Tibial nerve (tissue), 4 donors: ENCODE measurements at regions not wholly inside any gene's neighbourhood (a gene's known extent, or its start where the extent isn't known, plus 50 kb on each side); places are given as distances from the start of the nearest gene placed in this dataset.

Experiments used
- DNase-seq, 2 donors: peaks; one replicate each; pipeline ENCODE4 v3.0.0-alpha.2; 2019; ENCODE audit warnings: low spot score in 2 of 2
- H3K27ac ChIP-seq, 4 donors: fragments of 200-600 bp; sonication (generic) in 3 of 4; one replicate each; pipeline ENCODE4 v1.5.1; 2017 to 2019; ENCODE audit warnings: mild to moderate bottlenecking in 1 of 4
- H3K27me3 ChIP-seq, 2 donors: fragments of 200-600 bp; sonication (generic) in 1 of 2; one replicate each; pipeline versions ENCODE4 v1.5.1 to v1.6.0; 2017 to 2019
- H3K36me3 ChIP-seq, 3 donors: fragments of 200-600 bp; sonication (generic); one replicate each; pipeline ENCODE4 v1.5.1; 2018 to 2019
- H3K4me1 ChIP-seq, 4 donors: fragments of 200-600 bp; sonication (generic) in 3 of 4; one replicate each; pipeline ENCODE4 v1.5.1; 2017 to 2019
- H3K4me3 ChIP-seq, 4 donors: fragments of 200-600 bp; sonication (generic) in 3 of 4; one replicate each; pipeline ENCODE4 v1.5.1; 2017 to 2019; ENCODE audit warnings: mild to moderate bottlenecking in 1 of 4, moderate library complexity in 1 of 4
- H3K9me3 ChIP-seq, 4 donors: fragments of 200-600 bp; sonication (generic) in 3 of 4; one replicate each; pipeline ENCODE4 v1.5.1; 2017 to 2019
- CTCF ChIP-seq, 5 experiments: fragments of 200-600 bp in 3 of 5; fragments of 450-650 bp in 2 of 5; sonication (generic) in 3 of 5; IDR thresholded peaks; one replicate each; pipeline ENCODE4 v1.5.1; 2016 to 2019; ENCODE audit warnings: antibody characterized with exemption in 5 of 5, mild to moderate bottlenecking in 3 of 5, moderate library complexity in 2 of 5
- EP300 ChIP-seq, 2 donors: sonication (generic); formaldehyde crosslinking; IDR thresholded peaks; one replicate each; pipeline ENCODE4 v1.6.1; 2017; ENCODE audit warnings: antibody characterized with exemption in 2 of 2, mild to moderate bottlenecking in 1 of 2
- POLR2A ChIP-seq, 2 donors: fragments of 450-650 bp; IDR thresholded peaks; one replicate each; pipeline ENCODE4 v1.6.1; 2017; ENCODE audit warnings: antibody characterized with exemption in 2 of 2, mild to moderate bottlenecking in 2 of 2, moderate library complexity in 2 of 2
- WGBS, 2 donors: methylation state at CpG; one replicate each; pipeline ENCODE4 v1.1.5; 2018; 5-methylcytosine and 5-hydroxymethylcytosine counted together

DNA sequence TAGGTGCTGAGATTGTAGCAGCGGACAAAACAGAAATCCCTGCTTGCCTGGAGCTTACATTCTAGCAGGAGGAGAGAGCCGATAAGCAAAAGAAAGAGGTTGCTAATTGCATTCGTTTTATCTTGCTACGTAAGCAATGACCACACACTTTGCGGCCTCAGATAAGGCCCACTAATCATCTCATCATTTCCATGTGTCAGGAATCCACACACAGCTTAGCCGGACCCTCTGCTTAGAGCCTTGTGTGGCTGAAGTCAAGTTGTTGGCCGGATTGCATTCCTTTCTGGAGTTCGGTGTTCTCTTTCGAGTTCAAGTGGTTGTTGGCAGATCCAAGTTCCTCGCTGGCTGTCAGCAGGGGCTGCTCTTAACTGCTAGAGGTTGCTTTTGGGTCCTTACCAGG is 101.6 kb downstream of the CHST1 start:
- Histone ChIP-seq H3K9me3 (no peaks in the 10 kb centered on the region), H3K4me3 (no peak overlapping the region), H3K27me3 (no peaks in the 10 kb centered on the region), H3K27ac (no peak overlapping the region), H3K36me3 (no peaks in the 10 kb centered on the region), H3K4me1 (peaks cover 0 to 4% (median 0%) of the 10 kb centered on the region in 4 donors)
- TF ChIP-seq EP300 (IDR thresholded peaks at IDR 0.05), result no peak
- DNase-seq, result no peak
- 54 to 62% methylated on average over 10 of the region's 10 CpGs for WGBS, 2 donors

DNA sequence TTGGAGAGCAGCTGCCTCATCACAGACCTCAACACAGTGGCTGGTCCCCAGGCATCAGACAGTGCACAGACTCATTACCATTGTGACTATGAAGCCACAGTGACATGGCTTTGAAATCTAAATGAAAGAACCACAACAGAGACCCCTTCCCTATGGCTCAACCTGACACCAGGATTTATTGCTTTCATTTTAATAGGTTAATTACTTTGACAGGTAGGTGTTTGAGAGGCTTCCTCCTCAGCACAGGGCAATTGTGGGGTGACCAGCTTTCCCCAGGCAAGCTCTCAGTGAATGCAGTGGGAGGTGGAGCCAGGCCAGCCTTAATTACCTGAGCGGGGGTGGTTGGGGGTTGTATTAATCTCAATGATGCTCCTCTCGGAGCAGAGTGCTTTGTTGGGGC is 102.3 kb downstream of the CHST1 start:
- Histone ChIP-seq H3K9me3 (peaks cover 0 to 1% (median 0%) of the 10 kb centered on the region in 4 donors), H3K27ac (no peak overlapping the region), H3K36me3 (no peaks in the 10 kb centered on the region), H3K4me1 (peaks cover 0 to 4% (median 0%) of the 10 kb centered on the region in 4 donors), H3K4me3 (no peak overlapping the region), H3K27me3 (no peaks in the 10 kb centered on the region)
- no peak for DNase-seq
- WGBS, 2 donors, result 28 to 52% methylated on average over 2 of the region's 2 CpGs
- no peak for TF ChIP-seq CTCF (IDR thresholded peaks at IDR 0.05)
- TF ChIP-seq EP300 (IDR thresholded peaks at IDR 0.05), result no peak
- no peak for TF ChIP-seq POLR2A (IDR thresholded peaks at IDR 0.05)

DNA sequence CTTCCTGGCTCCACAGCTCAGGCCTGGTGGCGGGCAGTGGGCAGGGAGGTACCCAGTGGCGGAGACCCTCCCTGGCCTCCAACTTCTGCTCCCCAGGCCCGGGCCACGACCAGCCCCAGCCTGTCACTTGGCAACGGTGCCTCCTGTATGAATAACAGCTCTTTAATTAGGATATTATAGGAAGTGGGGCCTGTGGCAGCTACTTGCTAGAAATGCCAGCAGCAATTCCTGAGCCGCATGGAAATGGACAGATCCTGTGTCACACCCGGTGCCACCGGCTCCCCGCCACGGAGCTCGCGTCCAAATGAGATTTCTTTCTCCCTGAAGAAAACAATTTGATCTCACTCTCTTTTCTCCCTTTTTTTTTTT is 104.5 kb downstream of the CHST1 start:
- 41 to 56% methylated on average over 12 of the region's 12 CpGs for WGBS, 2 donors
- Histone ChIP-seq H3K9me3 (peaks cover 0 to 13% (median 0%) of the 10 kb centered on the region in 4 donors), H3K36me3 (no peaks in the 10 kb centered on the region), H3K27me3 (no peaks in the 10 kb centered on the region), H3K4me3 (no peak overlapping the region), H3K4me1 (peaks cover 0 to 4% (median 0%) of the 10 kb centered on the region in 4 donors), H3K27ac (no peak overlapping the region)
- TF ChIP-seq POLR2A (IDR thresholded peaks at IDR 0.05) (no peak), CTCF (IDR thresholded peaks at IDR 0.05) (no peak), EP300 (IDR thresholded peaks at IDR 0.05) (no peak)
- DNase-seq, result no peak

- Histone ChIP-seq H3K27me3 (no peaks in the 10 kb centered on the region), H3K36me3 (no peaks in the 10 kb centered on the region), H3K27ac (no peak overlapping the region), H3K4me1 (peaks cover 0 to 4% (median 0%) of the 10 kb centered on the region in 4 donors), H3K4me3 (no peak overlapping the region), H3K9me3 (peaks cover 0 to 13% (median 0%) of the 10 kb centered on the region in 4 donors)
- DNase-seq, result no peak
- TF ChIP-seq POLR2A (IDR thresholded peaks at IDR 0.05) (no peak), CTCF (IDR thresholded peaks at IDR 0.05) (no peak), EP300 (IDR thresholded peaks at IDR 0.05) (no peak)
- 26 to 30% methylated on average over 10 of the region's 10 CpGs for WGBS, 2 donors
These were observed 105.1 kb downstream of the CHST1 start for GRCh38 chr11:45560155-45560912.

DNA sequence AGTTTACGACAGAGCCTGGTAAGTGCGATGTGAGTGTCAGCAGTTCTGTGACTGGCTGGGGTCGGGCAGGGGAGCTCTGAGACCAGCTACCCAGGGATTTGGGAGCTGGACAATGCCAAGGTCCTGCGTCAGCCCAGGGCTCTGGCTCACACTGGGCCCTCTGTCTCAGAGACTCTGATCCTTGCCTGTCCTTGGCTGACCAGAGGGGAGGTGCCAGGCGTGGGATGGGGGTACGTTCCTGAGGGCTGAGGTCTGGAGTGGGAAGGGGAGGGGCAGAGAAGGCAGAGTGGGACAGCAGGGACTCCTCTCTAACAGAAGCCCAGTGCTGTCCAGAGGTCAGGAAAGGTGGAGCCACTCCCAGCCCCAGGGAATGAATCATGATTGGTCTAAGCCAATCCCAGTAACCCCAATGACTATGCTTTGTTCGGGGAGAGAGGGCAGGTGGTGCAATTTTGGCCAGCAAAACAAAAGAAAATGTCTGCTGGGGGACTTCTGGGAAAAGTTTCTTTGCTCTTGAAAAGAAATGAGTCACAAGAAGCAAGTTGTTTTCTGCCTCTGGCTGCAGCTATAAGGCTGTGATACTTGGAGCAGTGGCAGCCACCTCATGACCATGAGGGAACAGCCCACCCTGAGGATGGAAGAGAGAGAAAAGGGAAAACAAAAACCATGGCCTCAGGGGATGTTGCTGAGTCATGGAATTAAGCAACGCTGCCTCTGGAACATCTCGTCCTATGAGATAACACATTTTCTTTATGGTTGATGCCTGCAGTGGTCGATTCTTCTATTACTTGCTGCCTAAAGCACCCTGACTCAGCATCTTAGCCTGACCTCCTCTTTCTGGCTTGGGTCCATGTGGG is 108.3 kb downstream of the CHST1 start:
- TF ChIP-seq POLR2A (IDR thresholded peaks at IDR 0.05) (no peak), EP300 (IDR thresholded peaks at IDR 0.05) (no peak), CTCF (IDR thresholded peaks at IDR 0.05) (no peak)
- Histone ChIP-seq H3K36me3 (no peaks in the 10 kb centered on the region), H3K4me3 (no peak overlapping the region), H3K27ac (no peak overlapping the region), H3K4me1 (peaks cover 0 to 4% (median 0%) of the 10 kb centered on the region in 4 donors), H3K9me3 (peaks cover 0 to 13% (median 0%) of the 10 kb centered on the region in 4 donors), H3K27me3 (no peaks in the 10 kb centered on the region)
- DNase-seq, result no peak
- WGBS, 2 donors, result 33 to 42% methylated on average over 10 of the region's 10 CpGs
